ENCODE measurements at regions not wholly inside any gene's neighbourhood (a gene's known extent, or its start where the extent isn't known, plus 50 kb on each side); places are given as distances from the start of the nearest gene placed in this dataset.
"Not testable (repeated sequence)": the region's sequence is repeated elsewhere in the genome, so short reads cannot be mapped to it uniquely, and the experiment has no call there.

DNA sequence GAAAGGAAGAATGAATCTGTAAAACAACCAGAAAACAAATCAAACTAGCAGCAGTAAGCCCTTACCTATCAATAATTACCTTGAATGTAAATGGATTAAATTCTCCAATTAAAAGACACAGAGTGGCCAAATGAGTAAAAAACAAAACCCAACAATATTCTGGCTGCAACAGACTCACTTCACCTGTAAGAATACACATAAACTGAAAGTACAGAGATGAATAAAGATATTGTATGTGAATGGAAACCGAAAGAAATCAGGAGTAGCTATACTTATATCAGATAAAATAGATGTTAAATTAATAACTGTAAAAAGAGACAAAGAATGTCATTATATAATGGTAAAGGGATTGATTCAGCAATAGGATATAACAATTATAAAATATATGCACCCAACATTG, 514.5 kb upstream of the DPPA4 start:
- H3K4me3 ChIP-seq (ENCODE audit: low read length): no peak overlapping the region
- H3K36me3 ChIP-seq (ENCODE audit: insufficient read depth, low read length): no peaks in the 10 kb centered on the region
- no peak overlapping the region for H2AFZ ChIP-seq (ENCODE audit: low read depth, low read length)
- no peaks in the 10 kb centered on the region for H3K27me3 ChIP-seq (ENCODE audit: insufficient read depth, low read length)
- no peaks in the 10 kb centered on the region for H3K4me1 ChIP-seq (ENCODE audit: insufficient read depth, low read length)
- peaks cover 5% of the 10 kb centered on the region for H3K9me3 ChIP-seq (ENCODE audit: low read length)

DNA sequence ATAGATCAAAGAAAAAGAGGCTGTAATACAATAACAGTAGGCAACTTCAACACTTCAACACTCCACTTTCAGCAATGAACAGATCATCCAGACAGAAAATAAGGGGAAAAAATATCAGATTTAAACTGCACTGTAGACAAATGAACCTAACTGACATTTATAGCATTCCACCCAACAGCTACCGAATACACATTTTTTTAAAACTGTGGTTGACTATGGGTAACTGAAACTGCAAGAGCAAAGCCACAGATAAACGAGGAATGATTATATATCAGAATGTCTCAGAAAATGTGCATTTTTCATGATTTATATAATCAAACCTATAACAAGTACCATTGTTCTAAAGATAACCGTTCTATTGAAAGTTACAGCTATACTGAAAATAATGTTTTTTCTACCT, 514.9 kb upstream of the DPPA4 start:
- H3K27me3 ChIP-seq (ENCODE audit: insufficient read depth, low read length): no peaks in the 10 kb centered on the region
- H3K4me3 ChIP-seq (ENCODE audit: low read length): no peak overlapping the region
- no peaks in the 10 kb centered on the region for H3K36me3 ChIP-seq (ENCODE audit: insufficient read depth, low read length)
- peaks cover 5% of the 10 kb centered on the region for H3K9me3 ChIP-seq (ENCODE audit: low read length)
- no peak overlapping the region for H2AFZ ChIP-seq (ENCODE audit: low read depth, low read length)
- H3K4me1 ChIP-seq (ENCODE audit: insufficient read depth, low read length): no peaks in the 10 kb centered on the region

DNA sequence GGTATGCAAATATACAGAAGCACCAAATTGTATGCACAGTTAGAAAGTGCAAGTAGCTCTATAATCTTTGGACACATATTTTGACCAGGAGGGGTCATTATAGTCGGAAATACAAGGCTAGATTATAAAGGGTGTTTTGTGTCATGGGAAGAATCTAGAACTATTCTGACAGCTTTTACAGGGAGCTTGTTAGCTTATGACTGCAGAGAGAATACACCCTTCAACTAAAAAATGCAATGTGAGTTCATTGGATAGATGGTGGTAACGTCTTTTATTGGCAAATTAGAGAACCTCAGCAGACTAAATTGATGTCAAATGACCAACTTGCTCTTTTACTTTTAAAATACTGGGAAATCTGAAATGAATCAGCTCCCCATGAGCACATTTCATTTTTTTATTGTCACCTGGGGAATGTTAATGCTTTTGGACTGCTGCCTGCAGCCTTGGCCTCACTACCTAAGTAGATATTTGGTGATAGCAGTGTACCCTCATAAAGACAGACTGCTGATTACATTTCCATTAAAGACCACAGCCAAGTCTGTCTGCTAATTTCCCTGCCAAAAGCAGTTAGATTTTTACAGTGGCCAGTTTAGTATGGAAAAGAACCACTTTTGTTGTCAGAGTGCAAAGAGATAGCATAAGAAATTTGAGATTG, 515.9 kb upstream of the DPPA4 start:
- no peaks in the 10 kb centered on the region for H3K27me3 ChIP-seq (ENCODE audit: insufficient read depth, low read length)
- no peak overlapping the region for H3K4me3 ChIP-seq (ENCODE audit: low read length)
- H3K4me1 ChIP-seq (ENCODE audit: insufficient read depth, low read length): no peaks in the 10 kb centered on the region
- H2AFZ ChIP-seq (ENCODE audit: low read depth, low read length): no peak overlapping the region
- H3K36me3 ChIP-seq (ENCODE audit: insufficient read depth, low read length): no peaks in the 10 kb centered on the region
- peaks cover 5% of the 10 kb centered on the region for H3K9me3 ChIP-seq (ENCODE audit: low read length)

DNA sequence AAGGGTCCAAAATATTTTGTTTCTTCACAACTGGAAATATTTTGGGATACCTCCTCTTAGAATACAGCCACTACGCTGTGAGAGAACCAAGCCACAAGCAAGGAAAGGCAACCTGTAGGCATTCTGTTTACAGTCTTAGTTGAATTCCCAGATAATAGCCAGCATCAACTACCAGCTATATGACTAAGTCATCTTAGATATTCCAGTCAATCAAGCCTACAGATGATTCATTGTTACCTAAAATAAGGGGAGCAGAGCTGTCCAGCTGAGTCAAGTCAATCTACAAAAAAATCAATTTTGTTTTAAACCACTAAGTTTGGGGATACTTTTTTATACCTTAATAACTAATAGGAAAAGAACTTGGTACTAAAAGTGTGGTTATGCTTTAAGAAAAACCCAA, 526.4 kb upstream of the DPPA4 start:
- Histone ChIP-seq H3K4me1 (ENCODE audit: insufficient read depth, low read length) (no peaks in the 10 kb centered on the region), H2AFZ (ENCODE audit: low read depth, low read length) (no peak overlapping the region), H3K4me3 (ENCODE audit: low read length) (no peak overlapping the region), H3K36me3 (ENCODE audit: insufficient read depth, low read length) (no peaks in the 10 kb centered on the region), H3K27me3 (ENCODE audit: insufficient read depth, low read length) (no peaks in the 10 kb centered on the region), H3K9me3 (ENCODE audit: low read length) (no peaks in the 10 kb centered on the region)

DNA sequence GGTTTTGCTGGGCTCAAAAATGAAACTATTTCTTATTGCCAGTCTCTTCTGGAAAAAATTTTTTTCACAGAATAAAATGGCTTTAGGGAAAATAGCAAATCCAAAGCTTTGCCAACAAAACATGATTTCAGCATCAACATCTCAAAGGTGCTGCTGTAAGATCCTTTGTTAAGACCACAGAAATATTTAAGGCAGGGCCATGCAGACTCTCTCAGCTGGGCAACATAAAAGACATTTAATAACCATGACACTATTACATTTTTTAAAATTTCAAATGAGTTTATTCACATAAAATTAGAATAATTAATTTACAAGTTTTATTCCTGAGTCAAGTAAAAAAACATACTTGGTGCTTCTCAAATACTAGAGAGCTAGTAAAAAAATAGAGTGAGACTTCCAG, 527.1 kb upstream of the DPPA4 start:
- H3K4me3 ChIP-seq (ENCODE audit: low read length): no peak overlapping the region

DNA sequence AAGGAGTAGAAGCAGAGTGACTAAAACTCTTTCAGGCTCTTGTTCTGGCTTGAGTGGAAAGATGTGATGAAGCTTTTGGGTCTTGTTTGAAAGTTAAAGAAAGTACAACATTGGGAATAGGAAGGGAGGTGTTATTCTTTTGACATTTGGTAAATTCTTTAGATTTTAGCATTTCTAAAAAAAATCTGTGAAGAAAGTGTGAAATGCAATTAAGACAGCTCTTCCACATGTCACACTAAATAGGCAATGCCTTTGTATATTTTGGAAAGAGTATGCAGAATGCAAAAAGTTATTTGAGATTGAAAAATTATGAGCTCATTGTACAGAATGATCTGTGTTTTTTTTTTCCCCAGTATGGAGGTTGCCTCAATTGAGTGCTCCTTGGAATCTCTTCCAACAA, 532.2 kb upstream of the DPPA4 start:
- Histone ChIP-seq H3K36me3 (ENCODE audit: insufficient read depth, low read length) (no peaks in the 10 kb centered on the region), H2AFZ (ENCODE audit: low read depth, low read length) (no peak overlapping the region)

More for the DNA sequence above, 527.1 kb upstream of the DPPA4 start:
- H3K9me3 ChIP-seq (ENCODE audit: low read length): no peaks in the 10 kb centered on the region
- H3K4me1 ChIP-seq (ENCODE audit: insufficient read depth, low read length): no peaks in the 10 kb centered on the region
- no peak overlapping the region for H2AFZ ChIP-seq (ENCODE audit: low read depth, low read length)
- no peaks in the 10 kb centered on the region for H3K36me3 ChIP-seq (ENCODE audit: insufficient read depth, low read length)
- H3K27me3 ChIP-seq (ENCODE audit: insufficient read depth, low read length): no peaks in the 10 kb centered on the region

DNA sequence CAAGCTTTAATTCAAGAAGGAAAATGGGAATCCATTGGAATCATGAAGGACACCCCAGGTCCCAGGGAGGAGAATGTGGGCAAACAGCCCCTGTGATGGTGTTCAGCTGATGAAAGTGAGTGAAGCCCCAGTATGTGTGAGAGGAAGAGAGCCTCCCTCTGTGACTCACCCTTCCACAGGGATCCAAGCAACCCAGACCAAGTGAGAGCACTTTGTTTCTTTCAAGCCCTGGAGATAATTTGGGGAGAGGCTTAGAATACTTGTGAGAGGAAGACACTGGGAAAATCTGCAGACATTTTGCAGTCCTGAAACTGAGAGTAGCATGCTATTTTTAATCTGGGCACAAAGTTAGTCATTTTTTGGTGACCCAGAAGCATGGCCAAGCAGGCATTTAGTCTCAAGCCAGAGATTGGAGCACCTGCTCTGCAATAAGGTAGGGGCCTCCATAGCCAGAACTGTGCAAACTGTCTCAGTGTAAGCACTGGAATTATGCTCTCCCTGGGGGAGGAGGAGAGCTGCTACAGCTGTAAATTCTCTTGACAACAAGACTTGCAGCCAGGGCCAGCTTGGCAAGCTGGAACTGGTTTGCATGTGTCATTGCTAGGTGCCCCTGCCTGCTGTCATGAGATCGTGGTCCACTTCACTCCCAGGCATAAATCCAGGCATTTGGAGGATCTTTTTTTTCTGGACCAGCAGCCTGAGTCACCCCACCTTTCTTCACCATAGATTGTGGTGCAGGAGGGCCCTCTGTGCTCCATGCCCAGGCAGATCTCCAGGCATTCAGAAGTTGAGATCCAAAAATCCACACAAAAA, 537.8 kb upstream of the DPPA4 start:
- Histone ChIP-seq H2AFZ (ENCODE audit: low read depth, low read length) (no peak overlapping the region), H3K4me3 (ENCODE audit: low read length) (no peak overlapping the region)

More for the DNA sequence above, 532.2 kb upstream of the DPPA4 start:
- Histone ChIP-seq H3K9me3 (ENCODE audit: low read length) (no peaks in the 10 kb centered on the region), H3K27me3 (ENCODE audit: insufficient read depth, low read length) (no peaks in the 10 kb centered on the region), H3K4me3 (ENCODE audit: low read length) (no peak overlapping the region), H3K4me1 (ENCODE audit: insufficient read depth, low read length) (no peaks in the 10 kb centered on the region)

DNA sequence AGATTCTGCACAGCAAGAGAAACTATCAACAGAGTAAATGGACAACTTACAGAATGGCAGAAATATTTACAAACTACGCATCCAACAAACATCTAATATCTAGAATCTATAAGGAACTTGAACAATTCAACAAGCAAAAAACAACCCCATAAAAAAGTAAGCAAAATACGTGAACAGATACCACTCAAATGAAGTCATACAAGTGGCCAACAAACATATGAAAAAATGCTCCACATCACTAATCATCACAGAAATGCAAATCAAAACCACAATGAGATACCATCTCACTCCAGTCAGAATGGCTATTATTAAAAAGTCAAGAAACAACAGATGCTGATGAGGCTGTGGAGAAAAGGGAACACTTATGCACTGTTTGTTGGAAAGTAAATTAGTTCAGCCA, 540.3 kb upstream of the DPPA4 start:
- not testable (repeated sequence) for H3K4me3 ChIP-seq (ENCODE audit: low read length); H3K27me3 ChIP-seq (ENCODE audit: insufficient read depth, low read length); H3K4me1 ChIP-seq (ENCODE audit: insufficient read depth, low read length); H3K9me3 ChIP-seq (ENCODE audit: low read length); H2AFZ ChIP-seq (ENCODE audit: low read depth, low read length); H3K36me3 ChIP-seq (ENCODE audit: insufficient read depth, low read length)

More for the DNA sequence above, 537.8 kb upstream of the DPPA4 start:
- Histone ChIP-seq H3K36me3 (ENCODE audit: insufficient read depth, low read length) (no peaks in the 10 kb centered on the region), H3K27me3 (ENCODE audit: insufficient read depth, low read length) (no peaks in the 10 kb centered on the region), H3K9me3 (ENCODE audit: low read length) (peaks cover 7% of the 10 kb centered on the region), H3K4me1 (ENCODE audit: insufficient read depth, low read length) (peaks cover 2% of the 10 kb centered on the region)

DNA sequence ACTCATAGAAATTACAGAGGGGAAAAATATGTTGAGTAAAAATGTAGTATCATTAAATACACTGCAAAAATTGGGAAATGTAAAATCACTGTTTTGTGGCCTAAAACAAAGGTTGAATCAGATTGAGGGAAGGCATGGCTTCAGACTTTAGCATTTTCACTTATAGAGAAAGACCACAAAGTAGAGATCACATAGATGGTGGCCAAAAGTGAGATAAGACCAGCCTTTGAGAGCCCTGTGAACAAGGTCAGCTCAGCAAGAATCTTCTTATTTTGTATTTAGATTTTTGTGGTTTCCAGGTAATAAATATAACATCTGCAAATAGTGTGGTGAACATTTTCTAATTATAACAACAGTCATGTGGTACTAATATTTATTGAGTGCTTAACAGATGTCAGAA, 544.8 kb upstream of the DPPA4 start:
- Histone ChIP-seq H3K4me1 (ENCODE audit: insufficient read depth, low read length) (no peaks in the 10 kb centered on the region), H3K9me3 (ENCODE audit: low read length) (peaks cover under 1% of the 10 kb centered on the region), H2AFZ (ENCODE audit: low read depth, low read length) (no peak overlapping the region), H3K36me3 (ENCODE audit: insufficient read depth, low read length) (no peaks in the 10 kb centered on the region), H3K27me3 (ENCODE audit: insufficient read depth, low read length) (no peaks in the 10 kb centered on the region), H3K4me3 (ENCODE audit: low read length) (no peak overlapping the region)

DNA sequence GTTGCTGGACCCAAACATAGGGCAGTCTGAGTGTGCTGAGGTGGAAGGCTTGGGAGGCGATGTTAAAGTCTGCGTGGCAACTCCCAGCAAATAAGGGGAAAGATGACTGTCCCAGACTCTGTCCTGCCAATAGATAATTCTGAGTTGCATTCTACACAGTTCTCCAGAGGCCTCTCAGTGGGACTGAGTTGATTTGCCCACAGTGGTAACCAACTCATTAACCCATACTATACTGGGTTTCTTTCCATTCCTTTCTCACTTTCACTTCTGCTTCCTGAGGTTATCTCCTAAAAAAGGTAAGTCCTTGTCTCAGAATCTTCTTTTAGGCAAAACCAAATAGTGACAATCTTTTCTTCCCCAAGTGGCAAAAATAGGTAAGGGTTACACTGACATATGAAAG, 549.9 kb upstream of the DPPA4 start:
- Histone ChIP-seq H3K9me3 (ENCODE audit: low read length) (no peaks in the 10 kb centered on the region), H3K4me1 (ENCODE audit: insufficient read depth, low read length) (no peaks in the 10 kb centered on the region), H2AFZ (ENCODE audit: low read depth, low read length) (no peak overlapping the region), H3K27me3 (ENCODE audit: insufficient read depth, low read length) (no peaks in the 10 kb centered on the region), H3K36me3 (ENCODE audit: insufficient read depth, low read length) (no peaks in the 10 kb centered on the region), H3K4me3 (ENCODE audit: low read length) (no peak overlapping the region)

DNA sequence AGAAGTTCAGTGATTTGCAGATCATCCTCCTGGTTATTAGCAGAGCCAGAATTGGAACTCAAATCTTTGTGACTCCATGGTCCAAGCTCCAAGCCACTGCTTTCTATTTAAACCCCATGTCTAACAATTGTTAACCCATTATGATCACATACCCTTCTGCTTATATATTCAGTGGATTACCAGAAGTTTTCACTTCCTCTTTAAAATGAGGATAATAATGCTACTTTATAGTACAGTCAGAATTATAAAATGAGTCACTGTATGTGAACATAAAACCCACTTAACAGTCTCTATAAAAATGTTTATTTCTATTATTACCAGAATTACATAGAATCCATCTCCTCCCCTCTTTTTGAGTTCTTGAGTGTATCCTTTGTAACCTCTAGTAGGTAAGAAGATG, 550.7 kb upstream of the DPPA4 start:
- Histone ChIP-seq H3K27me3 (ENCODE audit: insufficient read depth, low read length) (no peaks in the 10 kb centered on the region), H3K36me3 (ENCODE audit: insufficient read depth, low read length) (no peaks in the 10 kb centered on the region), H3K9me3 (ENCODE audit: low read length) (no peaks in the 10 kb centered on the region), H3K4me1 (ENCODE audit: insufficient read depth, low read length) (no peaks in the 10 kb centered on the region), H2AFZ (ENCODE audit: low read depth, low read length) (no peak overlapping the region), H3K4me3 (ENCODE audit: low read length) (no peak overlapping the region)

DNA sequence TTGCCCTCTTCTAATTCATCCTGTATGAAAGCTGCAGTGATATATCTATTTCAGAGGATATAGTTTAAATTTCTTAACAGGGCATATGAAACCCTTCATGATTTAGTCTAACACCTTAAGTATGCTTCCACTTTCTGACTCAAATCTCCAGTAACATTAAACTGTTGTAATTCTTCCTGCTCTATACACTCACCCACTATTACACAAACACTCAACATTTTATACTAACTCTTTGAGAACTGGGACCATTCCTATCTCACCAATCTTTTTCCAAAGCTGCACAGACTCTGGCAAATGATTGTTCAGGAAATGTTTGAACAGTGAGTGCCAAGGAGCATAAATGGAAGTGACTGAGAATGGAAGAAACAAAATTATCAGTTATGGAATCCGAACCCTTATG, 560.4 kb upstream of the DPPA4 start:
- peaks cover 9% of the 10 kb centered on the region for H3K4me1 ChIP-seq (ENCODE audit: insufficient read depth, low read length)
- no peak overlapping the region for H2AFZ ChIP-seq (ENCODE audit: low read depth, low read length)
- no peaks in the 10 kb centered on the region for H3K27me3 ChIP-seq (ENCODE audit: insufficient read depth, low read length)
- no peaks in the 10 kb centered on the region for H3K36me3 ChIP-seq (ENCODE audit: insufficient read depth, low read length)
- no peaks in the 10 kb centered on the region for H3K9me3 ChIP-seq (ENCODE audit: low read length)
- H3K4me3 ChIP-seq (ENCODE audit: low read length): no peak overlapping the region

DNA sequence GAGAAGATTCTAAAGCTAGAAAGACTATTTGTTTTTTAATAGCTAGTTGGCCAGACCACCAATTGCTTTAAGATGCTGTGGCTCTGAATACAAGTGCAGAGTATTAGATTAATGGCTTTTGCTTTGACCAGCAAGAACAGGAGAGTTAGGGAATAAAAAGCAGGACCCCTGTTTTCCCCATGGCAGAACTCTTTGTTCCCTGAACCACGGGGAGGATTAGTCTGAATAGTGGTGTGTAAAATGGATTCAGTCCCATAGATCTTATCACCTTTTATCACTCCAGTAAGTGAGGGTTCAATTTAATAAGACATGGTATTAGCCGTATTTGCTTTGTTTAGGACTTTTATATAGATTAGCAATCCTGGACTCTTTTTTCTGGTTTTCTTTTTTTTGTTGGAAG, 562.6 kb upstream of the DPPA4 start:
- Histone ChIP-seq H3K9me3 (ENCODE audit: low read length) (no peaks in the 10 kb centered on the region), H2AFZ (ENCODE audit: low read depth, low read length) (peak overlapping the region; percentile 49), H3K4me3 (ENCODE audit: low read length) (no peak overlapping the region), H3K4me1 (ENCODE audit: insufficient read depth, low read length) (peaks cover 9% of the 10 kb centered on the region), H3K36me3 (ENCODE audit: insufficient read depth, low read length) (no peaks in the 10 kb centered on the region), H3K27me3 (ENCODE audit: insufficient read depth, low read length) (no peaks in the 10 kb centered on the region)
